Hematopoietic multipotent progenitor cell (in vitro differentiated cells): ENCODE measurements at regions not wholly inside any gene's neighbourhood (a gene's known extent, or its start where the extent isn't known, plus 50 kb on each side); places are given as distances from the start of the nearest gene placed in this dataset.

ENCODE experiments used
- DNase-seq, 3 donors: peaks; one replicate each; pipeline ENCODE4 v3.0.0-alpha.2; 2011 to 2015; ENCODE audit warnings: low read depth in 2 of 3, low spot score in 2 of 3

GRCh38 chr18:47602273-47602897, 328.1 kb downstream of the SMAD2 start:
- DNase-seq, result no peak

- DNase-seq, result no peak
These were observed 328.7 kb downstream of the SMAD2 start for GRCh38 chr18:47601581-47602272.

GRCh38 chr18:47595831-47596501, 334.5 kb downstream of the SMAD2 start:
- peak in 2 of 3 donors; percentile 1 to 7 for DNase-seq

- DNase-seq, result no peak
These were observed 335.8 kb downstream of the SMAD2 start for GRCh38 chr18:47594621-47595086.

- DNase-seq, result no peak
These were observed 336.6 kb downstream of the SMAD2 start for GRCh38 chr18:47593744-47594472.

GRCh38 chr18:47591429-47591828, 339.0 kb downstream of the SMAD2 start:
- no peak for DNase-seq

GRCh38 chr18:47587587-47587986, 336.1 kb upstream of the SKOR2 start:
- no peak for DNase-seq

GRCh38 chr18:47586418-47587070, 335.1 kb upstream of the SKOR2 start:
- no peak for DNase-seq

- no peak for DNase-seq
These were observed 334.5 kb upstream of the SKOR2 start for GRCh38 chr18:47585914-47586313.

- DNase-seq, result no peak
These were observed 333.7 kb upstream of the SKOR2 start for GRCh38 chr18:47585136-47585535.

GRCh38 chr18:47582093-47582492, 330.6 kb upstream of the SKOR2 start:
- no peak for DNase-seq

GRCh38 chr18:47577520-47577919, 326.1 kb upstream of the SKOR2 start:
- DNase-seq, result no peak

- DNase-seq, result no peak
These were observed 323.5 kb upstream of the SKOR2 start for GRCh38 chr18:47574966-47575365.

- no peak for DNase-seq
These were observed 320.5 kb upstream of the SKOR2 start for GRCh38 chr18:47571957-47572356.

GRCh38 chr18:47566809-47567208, 315.3 kb upstream of the SKOR2 start:
- DNase-seq, result no peak

- DNase-seq, result no peak
These were observed 309.6 kb upstream of the SKOR2 start for GRCh38 chr18:47560723-47561715.

GRCh38 chr18:47558110-47558750, 306.8 kb upstream of the SKOR2 start:
- no peak for DNase-seq

- DNase-seq, result no peak
These were observed 305.7 kb upstream of the SKOR2 start for GRCh38 chr18:47557160-47557559.

- DNase-seq, result no peak
These were observed 301.3 kb upstream of the SKOR2 start for GRCh38 chr18:47552783-47553182.
